ENCODE measurements at regions not wholly inside any gene's neighbourhood (a gene's known extent, or its start where the extent isn't known, plus 50 kb on each side); places are given as distances from the start of the nearest gene placed in this dataset.

DNA sequence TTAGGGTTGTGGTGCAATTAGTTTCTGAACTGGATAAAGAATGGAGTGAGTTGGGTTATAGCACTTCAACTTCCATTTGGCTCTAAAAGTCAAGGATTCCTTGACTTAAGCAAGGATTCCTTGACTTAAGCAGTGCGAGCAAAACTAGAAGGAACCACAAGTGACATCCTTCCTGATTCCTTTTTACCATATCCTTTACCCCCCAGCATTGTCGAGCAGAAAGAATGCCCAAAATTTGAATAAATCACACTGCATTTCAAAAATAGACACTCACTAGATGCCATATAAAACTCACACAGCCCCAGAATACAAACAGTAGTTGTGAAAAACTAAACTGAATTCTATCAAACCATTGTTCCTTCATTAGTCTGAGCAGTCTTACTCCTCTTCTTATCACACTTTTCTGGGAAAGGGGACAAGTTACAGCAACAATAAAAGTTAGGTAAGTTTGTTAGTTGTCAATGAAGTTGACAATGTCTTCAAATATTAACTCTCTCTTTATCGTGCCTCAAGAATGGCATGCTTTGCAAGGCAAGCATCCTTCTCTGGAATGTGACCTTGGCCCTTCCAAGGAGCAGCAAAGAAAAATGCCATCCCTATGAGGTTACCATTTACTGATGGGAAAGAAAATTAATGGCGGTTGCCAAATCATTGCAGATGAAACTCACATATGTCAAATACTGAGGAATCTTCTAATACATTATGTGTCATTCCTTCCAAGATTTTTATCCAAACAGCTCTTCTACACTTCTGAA lies 273.3 kb upstream of the ANKRD55 start:
- peaks cover 0 to 3% (median 0%) of the 10 kb centered on the region in 3 donors for H3K27me3 Mint-ChIP-seq (ENCODE audit: low read depth in 3 of 3)
- no peaks in the 10 kb centered on the region for H3K36me3 ChIP-seq (replicated peaks in 1 of 2; ENCODE audit: control insufficient read depth in 1 of 2, insufficient read depth in 2 of 2, low read length in 2 of 2)
- H3K27ac Mint-ChIP-seq: no peak overlapping the region
- H4K20me1 ChIP-seq (ENCODE audit: insufficient read depth, low read length): no peaks in the 10 kb centered on the region
- 24% methylated on average over 2 of the region's 4 CpGs for WGBS (ENCODE audit: insufficient coverage)
- TF ChIP-seq, protein P1, sequence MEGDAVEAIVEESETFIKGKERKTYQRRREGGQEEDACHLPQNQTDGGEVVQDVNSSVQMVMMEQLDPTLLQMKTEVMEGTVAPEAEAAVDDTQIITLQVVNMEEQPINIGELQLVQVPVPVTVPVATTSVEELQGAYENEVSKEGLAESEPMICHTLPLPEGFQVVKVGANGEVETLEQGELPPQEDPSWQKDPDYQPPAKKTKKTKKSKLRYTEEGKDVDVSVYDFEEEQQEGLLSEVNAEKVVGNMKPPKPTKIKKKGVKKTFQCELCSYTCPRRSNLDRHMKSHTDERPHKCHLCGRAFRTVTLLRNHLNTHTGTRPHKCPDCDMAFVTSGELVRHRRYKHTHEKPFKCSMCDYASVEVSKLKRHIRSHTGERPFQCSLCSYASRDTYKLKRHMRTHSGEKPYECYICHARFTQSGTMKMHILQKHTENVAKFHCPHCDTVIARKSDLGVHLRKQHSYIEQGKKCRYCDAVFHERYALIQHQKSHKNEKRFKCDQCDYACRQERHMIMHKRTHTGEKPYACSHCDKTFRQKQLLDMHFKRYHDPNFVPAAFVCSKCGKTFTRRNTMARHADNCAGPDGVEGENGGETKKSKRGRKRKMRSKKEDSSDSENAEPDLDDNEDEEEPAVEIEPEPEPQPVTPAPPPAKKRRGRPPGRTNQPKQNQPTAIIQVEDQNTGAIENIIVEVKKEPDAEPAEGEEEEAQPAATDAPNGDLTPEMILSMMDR (IDR thresholded peaks at IDR 0.05): no peak
- H3K4me1 ChIP-seq (ENCODE audit: control insufficient read depth in 1 of 2, insufficient read depth in 2 of 2, low read length in 2 of 2): peaks cover 11 to 15% of the 10 kb centered on the region in 2 donors
- H3K27ac ChIP-seq (ENCODE audit: low read depth in 1 of 2, low read length in 2 of 2): no peak overlapping the region
- peaks cover 26% of the 10 kb centered on the region for H3K4me1 Mint-ChIP-seq
- no peak overlapping the region for H3K4me3 Mint-ChIP-seq
- no peak overlapping the region for H2AFZ ChIP-seq (ENCODE audit: insufficient read depth, low read depth, low read length, poor library complexity, severe bottlenecking)
- H3K27me3 ChIP-seq (ENCODE audit: control insufficient read depth in 2 of 2, insufficient read depth in 2 of 2, low read length in 2 of 2): no peaks in the 10 kb centered on the region
- H3K36me3 Mint-ChIP-seq: no peaks in the 10 kb centered on the region
- no peaks in the 10 kb centered on the region for H3K9me3 ChIP-seq (replicated peaks in 1 of 2; ENCODE audit: control insufficient read depth in 1 of 2, insufficient read depth in 1 of 2, low read length in 2 of 2)
- no peak for DNase-seq
- no peak overlapping the region for H3K9ac ChIP-seq (ENCODE audit: insufficient read depth, low read length, poor library complexity, severe bottlenecking)
- no peaks in the 10 kb centered on the region for H3K79me2 ChIP-seq (ENCODE audit: insufficient read depth, low read length)
- H3K4me2 ChIP-seq (replicated peaks; ENCODE audit: extremely low read depth, low read length, poor library complexity, severe bottlenecking): no peak overlapping the region
- peaks cover 0 to 3% (median 0%) of the 10 kb centered on the region in 7 donors for H3K9me3 Mint-ChIP-seq
- intact Hi-C loops (cut with micrococcal nuclease): no loop called here
- H3K4me3 ChIP-seq (replicated peaks in 1 of 3; ENCODE audit: low read depth in 2 of 3, low read length in 3 of 3): no peak overlapping the region

DNA sequence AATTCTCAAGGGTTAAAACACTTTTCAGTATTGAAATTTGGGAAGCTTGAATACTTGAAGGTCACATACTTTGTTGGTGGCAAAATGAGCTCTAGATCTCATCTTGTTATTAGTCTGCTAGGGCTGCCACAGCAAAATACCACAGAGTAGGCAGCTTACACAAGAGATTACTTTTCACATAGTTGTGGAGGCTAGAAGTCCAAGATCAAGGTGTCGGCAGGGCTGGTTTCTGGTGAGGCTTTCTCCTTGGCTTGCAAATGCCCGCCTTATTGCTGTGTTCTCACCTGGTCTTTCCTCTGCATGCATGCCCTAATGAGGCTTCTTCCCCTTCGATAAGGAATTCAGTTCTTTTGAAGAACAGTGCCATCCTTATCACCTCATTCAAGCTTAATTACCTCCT lies 270.8 kb upstream of the ANKRD55 start:
- H3K27ac ChIP-seq (ENCODE audit: low read depth in 1 of 2, low read length in 2 of 2): no peak overlapping the region
- intact Hi-C loops (cut with micrococcal nuclease): no loop called here
- H3K36me3 ChIP-seq (replicated peaks in 1 of 2; ENCODE audit: control insufficient read depth in 1 of 2, insufficient read depth in 2 of 2, low read length in 2 of 2): no peaks in the 10 kb centered on the region
- H3K4me1 ChIP-seq (ENCODE audit: control insufficient read depth in 1 of 2, insufficient read depth in 2 of 2, low read length in 2 of 2): peaks cover 11 to 12% of the 10 kb centered on the region in 2 donors
- no peak overlapping the region for H3K4me3 ChIP-seq (replicated peaks in 1 of 3; ENCODE audit: low read depth in 2 of 3, low read length in 3 of 3)
- no peaks in the 10 kb centered on the region for H3K27me3 ChIP-seq (ENCODE audit: control insufficient read depth in 2 of 2, insufficient read depth in 2 of 2, low read length in 2 of 2)
- H4K20me1 ChIP-seq (ENCODE audit: insufficient read depth, low read length): no peaks in the 10 kb centered on the region
- H3K36me3 Mint-ChIP-seq: no peaks in the 10 kb centered on the region
- H3K4me3 Mint-ChIP-seq: no peak overlapping the region
- WGBS (ENCODE audit: insufficient coverage): 100% methylated on average over 1 of the region's 3 CpGs
- peaks cover 18% of the 10 kb centered on the region for H3K4me1 Mint-ChIP-seq
- no peaks in the 10 kb centered on the region for H3K79me2 ChIP-seq (ENCODE audit: insufficient read depth, low read length)
- no peaks in the 10 kb centered on the region for H3K9me3 ChIP-seq (replicated peaks in 1 of 2; ENCODE audit: control insufficient read depth in 1 of 2, insufficient read depth in 1 of 2, low read length in 2 of 2)
- H3K4me2 ChIP-seq (replicated peaks; ENCODE audit: extremely low read depth, low read length, poor library complexity, severe bottlenecking): no peak overlapping the region
- H3K9me3 Mint-ChIP-seq: peaks cover 0 to 3% (median 2%) of the 10 kb centered on the region in 7 donors
- TF ChIP-seq, protein P1 (IDR thresholded peaks at IDR 0.05): no peak
- DNase-seq: no peak
- no peak overlapping the region for H2AFZ ChIP-seq (ENCODE audit: insufficient read depth, low read depth, low read length, poor library complexity, severe bottlenecking)
- no peak overlapping the region for H3K9ac ChIP-seq (ENCODE audit: insufficient read depth, low read length, poor library complexity, severe bottlenecking)
- no peak overlapping the region for H3K27ac Mint-ChIP-seq
- H3K27me3 Mint-ChIP-seq (ENCODE audit: low read depth in 3 of 3): peaks cover 0 to 7% (median 0%) of the 10 kb centered on the region in 3 donors
